Spleen (tissue), 11 donors: ENCODE measurements at regions not wholly inside any gene's neighbourhood (a gene's known extent, or its start where the extent isn't known, plus 50 kb on each side); places are given as distances from the start of the nearest gene placed in this dataset.

Experiments used
- DNase-seq: peaks from one replicate; pipeline ENCODE4 v3.0.0-alpha.2; 2020
- H3K27ac ChIP-seq, 8 donors: fragments of 200-600 bp; sonication (generic) in 7 of 8; 1 replicate in 4 of 8; 2 replicates in 4 of 8; pipeline versions ENCODE4 v1.5.0 to v1.8.0; 2016 to 2021; ENCODE audit warnings: inconsistent platforms in 4 of 8, mild to moderate bottlenecking in 4 of 8, moderate library complexity in 1 of 8
- H3K27me3 ChIP-seq, 7 donors: fragments of 200-600 bp; sonication (generic) in 6 of 7; replicated peaks in 1 of 7; 1 replicate in 4 of 7; 2 replicates in 3 of 7; pipeline versions ENCODE4 v1.5.0 to v1.8.0; 2016 to 2021; ENCODE audit warnings: inconsistent platforms in 3 of 7, mild to moderate bottlenecking in 1 of 7
- H3K36me3 ChIP-seq, 6 donors: fragments of 200-600 bp; sonication (generic) in 5 of 6; 1 replicate in 4 of 6; 2 replicates in 2 of 6; pipeline versions ENCODE4 v1.5.0 to v1.8.0; 2016 to 2021; ENCODE audit warnings: inconsistent platforms in 2 of 6
- H3K4me1 ChIP-seq, 6 donors: fragments of 200-600 bp; sonication (generic) in 5 of 6; 1 replicate in 3 of 6; 2 replicates in 3 of 6; pipeline versions ENCODE4 v1.5.0 to v1.8.0; 2016 to 2021; ENCODE audit warnings: inconsistent platforms in 3 of 6
- H3K4me3 ChIP-seq, 8 donors: fragments of 200-600 bp; sonication (generic) in 7 of 8; 1 replicate in 4 of 8; 2 replicates in 4 of 8; pipeline versions ENCODE4 v1.5.0 to v1.8.0; 2016 to 2021; ENCODE audit warnings: inconsistent platforms in 4 of 8, mild to moderate bottlenecking in 4 of 8, moderate library complexity in 2 of 8
- H3K9me3 ChIP-seq, 8 donors: fragments of 200-600 bp; sonication (generic) in 7 of 8; 1 replicate in 4 of 8; 2 replicates in 4 of 8; pipeline versions ENCODE4 v1.5.0 to v1.8.0; 2016 to 2021; ENCODE audit warnings: inconsistent platforms in 4 of 8
- CTCF ChIP-seq, 11 experiments: fragments of 200-600 bp in 7 of 11; fragments of 450-650 bp in 4 of 11; sonication (generic) in 4 of 11; IDR thresholded peaks in 8 of 11; conservative IDR thresholded peaks in 3 of 11; 1 replicate in 7 of 11; 2 replicates in 4 of 11; pipeline versions ENCODE4 v1.4.0 to v1.8.0; 2016 to 2021; ENCODE audit warnings: antibody characterized with exemption in 11 of 11, inconsistent platforms in 4 of 11, mild to moderate bottlenecking in 1 of 11
- POLR2A ChIP-seq, 3 donors: fragments of 450-650 bp; IDR thresholded peaks; one replicate each; pipeline ENCODE4 v1.5.1; 2017; ENCODE audit warnings: antibody characterized with exemption in 3 of 3, mild to moderate bottlenecking in 1 of 3
- POLR2AphosphoS5 ChIP-seq, 3 donors: sonication (generic); formaldehyde crosslinking; IDR thresholded peaks; one replicate each; pipeline ENCODE4 v1.5.1; 2017; ENCODE audit warnings: antibody characterized with exemption in 3 of 3
- WGBS, 5 donors: extraction: QIAGEN DNeasy Blood & Tissue Kit in 3 of 5; methylation state at CpG; one replicate each; pipeline versions ENCODE4 v1.1.5 to v1.1.7; 2013 to 2018; 5-methylcytosine and 5-hydroxymethylcytosine counted together
- intact Hi-C: fragments of 100-400 bp; cut with DNase I; formaldehyde crosslinking; loops from one replicate; pipeline ENCODE4 v1.15.0; 2023; ENCODE audit warnings: low total_unique reads
- donor health status: healthy with polysubstance abuse.
- donor health status: DM: no; HTN: no; CAD: no; lungs with moderate emphysema.
- donor health status: DM: no; HTN: no; CAD: no.
- donor health status: Bipolar disorder and iron deficiency.
- donor health status: healthy.
- donor health status: DM: no; HTN: no; CAD: no.
- donor health status: DM: yes; HTN: yes; CAD: no.

GRCh38 chr6:84553527-84553926, 210.9 kb downstream of the TBX18 start:
- DNase-seq: no peak
- 22 to 57% (median 45%) methylated on average over 1 of the region's 1 CpG for WGBS, 5 donors

GRCh38 chr6:84551797-84552196, 212.6 kb downstream of the TBX18 start:
- no peak for DNase-seq
- Histone ChIP-seq H3K4me1 (peaks cover 0 to 4% (median 0%) of the 10 kb centered on the region in 6 donors), H3K27me3 (no peaks in the 10 kb centered on the region), H3K4me3 (no peak overlapping the region), H3K9me3 (peaks cover 0 to 13% (median 0%) of the 10 kb centered on the region in 8 donors), H3K27ac (no peak overlapping the region), H3K36me3 (no peaks in the 10 kb centered on the region)
- intact Hi-C loops: no loop called here
- no peak for TF ChIP-seq CTCF (IDR thresholded peaks at IDR 0.05 in 8 of 11, conservative IDR thresholded peaks at IDR 0.05 in 3 of 11)
- no peak for TF ChIP-seq POLR2A (IDR thresholded peaks at IDR 0.05)
- 87 to 96% (median 93%) methylated on average over 3 to 6 of the region's 6 CpGs for WGBS, 5 donors

More at GRCh38 chr6:84553527-84553926, 210.9 kb downstream of the TBX18 start:
- H3K27ac ChIP-seq: no peak overlapping the region
- H3K4me1 ChIP-seq: peaks cover 0 to 4% (median 0%) of the 10 kb centered on the region in 6 donors
- intact Hi-C loops: no loop called here
- no peak for TF ChIP-seq CTCF (IDR thresholded peaks at IDR 0.05 in 8 of 11, conservative IDR thresholded peaks at IDR 0.05 in 3 of 11)
- no peak for TF ChIP-seq POLR2AphosphoS5 (IDR thresholded peaks at IDR 0.05)
- TF ChIP-seq POLR2A (IDR thresholded peaks at IDR 0.05): no peak
- no peaks in the 10 kb centered on the region for H3K27me3 ChIP-seq
- no peak overlapping the region for H3K4me3 ChIP-seq
- peaks cover 0 to 13% (median 0%) of the 10 kb centered on the region in 8 donors for H3K9me3 ChIP-seq
- no peaks in the 10 kb centered on the region for H3K36me3 ChIP-seq

- no peak for TF ChIP-seq POLR2A (IDR thresholded peaks at IDR 0.05)
- no peak for TF ChIP-seq POLR2AphosphoS5 (IDR thresholded peaks at IDR 0.05)
- TF ChIP-seq CTCF (IDR thresholded peaks at IDR 0.05 in 8 of 11, conservative IDR thresholded peaks at IDR 0.05 in 3 of 11): no peak
- intact Hi-C loops: no loop called here
- WGBS, 5 donors: 78 to 89% (median 85%) methylated on average over 4 of the region's 4 CpGs
Observed at GRCh38 chr6:84549917-84550316, 214.5 kb downstream of the TBX18 start.

GRCh38 chr6:84547341-84547801, 217.0 kb downstream of the TBX18 start:
- H3K9me3 ChIP-seq: peaks cover 0 to 23% (median 6%) of the 10 kb centered on the region in 8 donors
- DNase-seq: no peak
- H3K4me3 ChIP-seq: no peak overlapping the region
- H3K36me3 ChIP-seq: no peaks in the 10 kb centered on the region
- H3K4me1 ChIP-seq: no peaks in the 10 kb centered on the region
- 28 to 47% (median 42%) methylated on average over 5 of the region's 5 CpGs for WGBS, 5 donors
- intact Hi-C loops: no loop called here
- TF ChIP-seq CTCF (IDR thresholded peaks at IDR 0.05 in 8 of 11, conservative IDR thresholded peaks at IDR 0.05 in 3 of 11) (no peak), POLR2A (IDR thresholded peaks at IDR 0.05) (no peak), POLR2AphosphoS5 (IDR thresholded peaks at IDR 0.05) (no peak)
- no peaks in the 10 kb centered on the region for H3K27me3 ChIP-seq
- H3K27ac ChIP-seq: no peak overlapping the region

More at GRCh38 chr6:84549917-84550316, 214.5 kb downstream of the TBX18 start:
- H3K27ac ChIP-seq: no peak overlapping the region
- no peak overlapping the region for H3K4me3 ChIP-seq
- no peaks in the 10 kb centered on the region for H3K27me3 ChIP-seq
- H3K36me3 ChIP-seq: no peaks in the 10 kb centered on the region
- no peaks in the 10 kb centered on the region for H3K4me1 ChIP-seq
- DNase-seq: no peak
- peaks cover 0 to 13% (median 0%) of the 10 kb centered on the region in 8 donors for H3K9me3 ChIP-seq
